BJ (cell line): ENCODE measurements at regions not wholly inside any gene's neighbourhood (a gene's known extent, or its start where the extent isn't known, plus 50 kb on each side); places are given as distances from the start of the nearest gene placed in this dataset.

Experiments
- CTCF ChIA-PET: fragments of 350-600 bp; formaldehyde crosslinking; extraction: SDS; loops from one replicate; lab custom pipeline; 2021; ENCODE audit warnings: antibody characterized with exemption, inconsistent platforms; lab: Yijun Ruan, JAX
- POLR2A ChIA-PET: fragments of 300-600 bp; sonication (Branson Sonifier 250); formaldehyde crosslinking; extraction: SDS; loops from one replicate; lab custom pipeline; 2021; ENCODE audit warnings: antibody characterized with exemption; lab: Charles Lee
- DNase-seq: peaks from one replicate; pipeline ENCODE4 v3.0.0-alpha.2; 2011; ENCODE audit warnings: low read depth
- H3K27me3 ChIP-seq: 2 replicates; pipeline ENCODE4 v1.6.0; 2011; ENCODE audit warnings: low read length; ENCODE audit not compliant: control insufficient read depth, insufficient read depth
- H3K36me3 ChIP-seq: 2 replicates; pipeline ENCODE4 v1.5.1; 2011; ENCODE audit warnings: low read length; ENCODE audit not compliant: control insufficient read depth, insufficient read depth
- H3K4me3 ChIP-seq: 2 replicates; pipeline ENCODE4 v1.5.1; 2011; ENCODE audit warnings: low read depth, mild to moderate bottlenecking, control low read depth, low read length
- CTCF ChIP-seq: IDR thresholded peaks from 2 replicates; pipeline ENCODE4 v1.5.1; 2011; ENCODE audit warnings: low read depth, mild to moderate bottlenecking, control low read depth, inconsistent platforms, low read length, moderate library complexity; ENCODE audit not compliant: insufficient read depth

- no peaks in the 10 kb centered on the region for H3K27me3 ChIP-seq
- no peak for TF ChIP-seq CTCF
- H3K36me3 ChIP-seq: no peaks in the 10 kb centered on the region
- DNase-seq: no peak
- H3K4me3 ChIP-seq: no peak overlapping the region
- ChIA-PET POLR2A (no interaction called here), CTCF (no interaction called here)
Measured at GRCh38 chr6:44045672-44046015, 81.6 kb downstream of the MRPL14 start.

GRCh38 chr6:44044940-44045671 is 82.1 kb downstream of the MRPL14 start:
- H3K4me3 ChIP-seq: no peak overlapping the region
- no peak for TF ChIP-seq CTCF
- CTCF ChIA-PET: no interaction called here
- no peaks in the 10 kb centered on the region for H3K36me3 ChIP-seq
- POLR2A ChIA-PET: no interaction called here
- H3K27me3 ChIP-seq: no peaks in the 10 kb centered on the region
- DNase-seq: no peak

GRCh38 chr6:44044154-44044539 is 83.1 kb downstream of the MRPL14 start:
- Histone ChIP-seq H3K4me3 (no peak overlapping the region), H3K36me3 (no peaks in the 10 kb centered on the region), H3K27me3 (no peaks in the 10 kb centered on the region)
- no peak for DNase-seq
- CTCF ChIA-PET: interaction anchor here (1.1 to 1.3 kb wide), 3 partner anchors 17 to 275 kb away, joined by 4 to 7 read pairs (median 4); no protein-coding TSS in a partner anchor
- no peak for TF ChIP-seq CTCF
- POLR2A ChIA-PET: no interaction called here

- Histone ChIP-seq H3K36me3 (no peaks in the 10 kb centered on the region), H3K4me3 (no peak overlapping the region), H3K27me3 (no peaks in the 10 kb centered on the region)
- POLR2A ChIA-PET: no interaction called here
- TF ChIP-seq CTCF: no peak
- CTCF ChIA-PET: interaction anchor here (1.0 to 1.3 kb wide), 4 partner anchors 18 to 275 kb away, joined by 3 to 7 read pairs (median 4); no protein-coding TSS in a partner anchor
- no peak for DNase-seq
Measured at GRCh38 chr6:44043479-44044153, 83.6 kb downstream of the MRPL14 start.

GRCh38 chr6:44042989-44043478 is 84.2 kb downstream of the MRPL14 start:
- ChIA-PET CTCF (interaction anchor here (1.0 to 1.5 kb wide), 5 partner anchors 18 to 274 kb away, joined by 3 to 7 read pairs (median 4); no protein-coding TSS in a partner anchor), POLR2A (no interaction called here)
- Histone ChIP-seq H3K36me3 (no peaks in the 10 kb centered on the region), H3K4me3 (no peak overlapping the region), H3K27me3 (no peaks in the 10 kb centered on the region)
- DNase-seq: no peak
- no peak for TF ChIP-seq CTCF
